ENCODE measurements at regions not wholly inside any gene's neighbourhood (a gene's known extent, or its start where the extent isn't known, plus 50 kb on each side); places are given as distances from the start of the nearest gene placed in this dataset.

DNA sequence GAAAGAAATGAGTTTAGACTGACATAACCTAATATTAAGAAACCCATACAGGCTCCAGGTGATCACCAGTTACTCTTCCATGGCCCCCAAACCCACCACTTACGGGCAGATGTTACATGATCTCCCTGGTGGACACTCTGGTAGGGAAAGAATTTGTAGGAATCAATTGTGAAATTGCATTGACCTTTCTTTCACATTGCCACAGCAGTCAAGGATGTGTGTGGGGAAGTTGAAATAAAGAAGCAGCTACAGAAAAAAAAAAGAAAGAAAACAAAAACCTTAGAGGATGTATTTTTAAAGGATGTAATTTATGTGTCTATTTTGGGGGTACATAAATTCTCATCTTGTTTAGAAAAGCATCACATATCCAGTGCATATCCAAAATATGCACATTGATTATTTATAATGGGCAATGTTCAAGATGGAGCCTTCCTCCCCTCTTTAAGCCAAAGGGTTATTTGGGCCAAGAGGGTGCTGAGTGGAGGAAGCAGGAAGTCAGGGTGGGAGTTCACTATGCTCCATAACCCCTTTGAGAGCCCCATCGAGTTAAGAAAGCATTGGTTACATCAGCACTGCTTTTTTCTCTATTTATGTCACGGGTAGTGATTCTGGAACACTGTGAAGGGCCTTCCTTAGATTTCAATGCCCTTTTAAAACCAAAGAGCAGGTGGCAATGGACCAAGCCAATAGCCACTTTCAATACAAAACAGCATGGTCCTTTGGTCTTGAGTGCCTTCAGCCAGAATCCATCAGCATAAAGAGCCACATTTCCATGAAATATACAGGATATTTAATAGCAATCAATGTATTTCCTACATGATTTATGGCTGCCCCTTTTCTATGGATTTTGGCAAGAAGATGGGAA lies 169.6 kb downstream of the LACC1 start:
- H3K36me3 Mint-ChIP-seq (ENCODE audit: insufficient read depth, unreplicated experiment) = no peaks in the 10 kb centered on the region
- H3K4me3 ChIP-seq (ENCODE audit: low read depth, low read length) = no peak overlapping the region
- TF ChIP-seq CTCF (IDR thresholded peaks at IDR 0.05; ENCODE audit: insufficient read depth in 1 of 2, low read depth in 1 of 2, low read length in 1 of 2, severe bottlenecking in 1 of 2, unreplicated experiment in 1 of 2) = no peak
- no peaks in the 10 kb centered on the region for H3K27me3 Mint-ChIP-seq (ENCODE audit: insufficient read depth, unreplicated experiment)
- intact Hi-C loops (cut with micrococcal nuclease; ENCODE audit: unreplicated experiment) = loop anchor here (5.0 kb wide), 1 partner anchor 62 kb away; no protein-coding TSS in a partner anchor
- H3K4me3 Mint-ChIP-seq (ENCODE audit: unreplicated experiment) = no peak overlapping the region
- POLR2A ChIA-PET = no interaction called here
- no peaks in the 10 kb centered on the region for H3K9me3 Mint-ChIP-seq (ENCODE audit: unreplicated experiment)
- no peaks in the 10 kb centered on the region for H3K36me3 ChIP-seq (ENCODE audit: control insufficient read depth, insufficient read depth, low read length)
- no peak overlapping the region for H3K27ac Mint-ChIP-seq (ENCODE audit: unreplicated experiment)
- peaks cover 27% of the 10 kb centered on the region for H3K4me1 Mint-ChIP-seq (ENCODE audit: low read depth, unreplicated experiment)
- H3K4me1 ChIP-seq = peaks cover 34% of the 10 kb centered on the region
- CTCF ChIA-PET = no interaction called here
- H3K27me3 ChIP-seq (replicated peaks; ENCODE audit: control insufficient read depth, insufficient read depth, low read length) = no peaks in the 10 kb centered on the region
- no peak for DNase-seq
- BruUV-seq (replicated peaks) = no TSS peak
- no peaks in the 10 kb centered on the region for H3K9me3 ChIP-seq

DNA sequence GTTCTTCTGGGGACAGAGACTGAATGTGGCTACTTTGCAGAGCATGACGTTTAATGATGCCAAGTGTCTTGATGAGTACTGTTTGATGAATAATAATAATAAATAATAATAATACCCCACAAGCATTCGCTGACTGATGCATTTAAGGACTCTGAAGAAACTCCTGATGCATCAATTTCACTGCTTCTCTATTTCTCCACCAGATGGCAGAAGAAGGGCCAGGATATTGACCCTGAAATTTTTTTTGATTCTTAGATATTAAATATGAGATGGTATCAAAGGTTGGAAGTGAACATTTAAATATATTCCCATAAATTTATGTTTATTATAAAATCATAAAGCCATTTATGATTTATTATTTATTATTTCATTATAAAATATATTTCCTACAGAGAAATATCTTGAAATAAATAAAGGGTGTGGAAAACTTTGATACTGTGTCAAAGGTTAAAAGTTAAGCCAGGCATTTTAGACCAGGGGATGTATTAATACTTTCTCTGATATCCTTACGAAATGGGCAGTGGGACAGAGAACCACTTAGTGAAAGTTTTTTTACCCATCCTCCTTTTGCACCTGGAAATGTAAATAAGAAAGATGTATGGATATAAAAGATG lies 170.9 kb downstream of the LACC1 start:
- CTCF ChIA-PET = no interaction called here
- POLR2A ChIA-PET = no interaction called here
- no peak overlapping the region for H3K27ac Mint-ChIP-seq (ENCODE audit: unreplicated experiment)
- H3K4me3 Mint-ChIP-seq (ENCODE audit: unreplicated experiment) = no peak overlapping the region
- Histone ChIP-seq H3K4me1 (peaks cover 42% of the 10 kb centered on the region), H3K9me3 (no peaks in the 10 kb centered on the region), H3K4me3 (ENCODE audit: low read depth, low read length) (no peak overlapping the region), H3K27me3 (replicated peaks; ENCODE audit: control insufficient read depth, insufficient read depth, low read length) (no peaks in the 10 kb centered on the region), H3K36me3 (ENCODE audit: control insufficient read depth, insufficient read depth, low read length) (no peaks in the 10 kb centered on the region)
- intact Hi-C loops (cut with micrococcal nuclease; ENCODE audit: unreplicated experiment) = loop anchor here (1.0 to 5.0 kb wide), 3 partner anchors 232 to 386 kb away; no protein-coding TSS in a partner anchor
- H3K36me3 Mint-ChIP-seq (ENCODE audit: insufficient read depth, unreplicated experiment) = no peaks in the 10 kb centered on the region
- DNase-seq = peak in 1 of 2 experiments; percentile 43
- no peaks in the 10 kb centered on the region for H3K27me3 Mint-ChIP-seq (ENCODE audit: insufficient read depth, unreplicated experiment)
- no peaks in the 10 kb centered on the region for H3K9me3 Mint-ChIP-seq (ENCODE audit: unreplicated experiment)
- no TSS peak for BruUV-seq (replicated peaks)
- peaks cover 36% of the 10 kb centered on the region for H3K4me1 Mint-ChIP-seq (ENCODE audit: low read depth, unreplicated experiment)
- peak; percentile 70 to 78 for TF ChIP-seq CTCF (IDR thresholded peaks at IDR 0.05; ENCODE audit: insufficient read depth in 1 of 2, low read depth in 1 of 2, low read length in 1 of 2, severe bottlenecking in 1 of 2, unreplicated experiment in 1 of 2)

GRCh38 chr13:44051405-44051804 lies 171.7 kb downstream of the LACC1 start:
- Histone ChIP-seq H3K4me1 (peaks cover 49% of the 10 kb centered on the region), H3K36me3 (ENCODE audit: control insufficient read depth, insufficient read depth, low read length) (no peaks in the 10 kb centered on the region), H3K27me3 (replicated peaks; ENCODE audit: control insufficient read depth, insufficient read depth, low read length) (no peaks in the 10 kb centered on the region), H3K4me3 (ENCODE audit: low read depth, low read length) (no peak overlapping the region), H3K9me3 (no peaks in the 10 kb centered on the region)
- TF ChIP-seq CTCF (IDR thresholded peaks at IDR 0.05; ENCODE audit: insufficient read depth in 1 of 2, low read depth in 1 of 2, low read length in 1 of 2, severe bottlenecking in 1 of 2, unreplicated experiment in 1 of 2) = no peak
- no TSS peak for BruUV-seq (replicated peaks)
- Mint-ChIP-seq H3K4me3 (ENCODE audit: unreplicated experiment) (no peak overlapping the region), H3K9me3 (ENCODE audit: unreplicated experiment) (no peaks in the 10 kb centered on the region), H3K4me1 (ENCODE audit: low read depth, unreplicated experiment) (peaks cover 37% of the 10 kb centered on the region), H3K27ac (ENCODE audit: unreplicated experiment) (no peak overlapping the region), H3K27me3 (ENCODE audit: insufficient read depth, unreplicated experiment) (no peaks in the 10 kb centered on the region), H3K36me3 (ENCODE audit: insufficient read depth, unreplicated experiment) (no peaks in the 10 kb centered on the region)
- ChIA-PET CTCF (interaction anchor here (0.6 to 1.5 kb wide), 2 partner anchors 84 to 386 kb away, joined by 4 to 7 read pairs; no protein-coding TSS in a partner anchor), POLR2A (interaction anchor here (0.6 to 1.5 kb wide), 3 partner anchors 321 to 385 kb away, joined by 4 to 15 read pairs (median 6); no protein-coding TSS in a partner anchor)
- DNase-seq = no peak
- intact Hi-C loops (cut with micrococcal nuclease; ENCODE audit: unreplicated experiment) = loop anchor here (5.0 kb wide), 2 partner anchors 231 to 316 kb away; no protein-coding TSS in a partner anchor

Measured in Caco-2 (cell line).